Hepatocyte (in vitro differentiated cells): ENCODE measurements at regions not wholly inside any gene's neighbourhood (a gene's known extent, or its start where the extent isn't known, plus 50 kb on each side); places are given as distances from the start of the nearest gene placed in this dataset.

Source experiments
- DNase-seq: peaks from one replicate; pipeline ENCODE4 v3.0.0-alpha.2; 2016; ENCODE audit warnings: low spot score
- H2AFZ ChIP-seq: fragments of 200-600 bp; sonication (generic); 2 replicates; pipeline ENCODE4 v1.6.0; 2016; ENCODE audit warnings: antibody characterized with exemption, mild to moderate bottlenecking
- H3K27ac ChIP-seq: fragments of 200-600 bp; sonication (generic); 2 replicates; pipeline ENCODE4 v1.5.1; 2016; ENCODE audit warnings: mild to moderate bottlenecking
- H3K27me3 ChIP-seq: fragments of 200-600 bp; sonication (generic); 2 replicates; pipeline ENCODE4 v1.6.1; 2016
- H3K36me3 ChIP-seq: fragments of 200-600 bp; sonication (generic); replicated peaks from 2 replicates; pipeline ENCODE4 v1.5.1; 2016; ENCODE audit warnings: low read depth; ENCODE audit not compliant: insufficient read depth
- H3K4me1 ChIP-seq: fragments of 200-600 bp; sonication (generic); 2 replicates; pipeline ENCODE4 v1.5.1; 2016; ENCODE audit warnings: mild to moderate bottlenecking, moderate library complexity; ENCODE audit not compliant: insufficient read depth
- H3K4me2 ChIP-seq: fragments of 200-600 bp; sonication (generic); 2 replicates; pipeline ENCODE4 v1.6.0; 2016
- H3K4me3 ChIP-seq: fragments of 200-600 bp; sonication (generic); 2 replicates; pipeline ENCODE4 v1.5.1; 2016; ENCODE audit warnings: mild to moderate bottlenecking
- H3K79me2 ChIP-seq: fragments of 200-600 bp; sonication (generic); 2 replicates; pipeline ENCODE4 v1.6.0; 2017; ENCODE audit warnings: mild to moderate bottlenecking
- H3K9me2 ChIP-seq: fragments of 200-600 bp; sonication (generic); replicated peaks from 2 replicates; pipeline ENCODE4 v1.6.0; 2017; ENCODE audit warnings: mild to moderate bottlenecking; ENCODE audit not compliant: insufficient read depth
- H3K9me3 ChIP-seq: fragments of 200-600 bp; sonication (generic); 2 replicates; pipeline ENCODE4 v1.5.1; 2016; ENCODE audit warnings: low read depth, mild to moderate bottlenecking
- H4K20me1 ChIP-seq: fragments of 200-600 bp; sonication (generic); 2 replicates; pipeline ENCODE4 v1.6.0; 2016; ENCODE audit warnings: mild to moderate bottlenecking; ENCODE audit not compliant: insufficient read depth, poor library complexity, severe bottlenecking
- EZH2 ChIP-seq: fragments of 200-600 bp; sonication (generic); IDR thresholded peaks from 2 replicates; pipeline ENCODE4 v1.6.1; 2016; ENCODE audit warnings: antibody characterized with exemption, mild to moderate bottlenecking, borderline replicate concordance
- EZH2phosphoT487 ChIP-seq: fragments of 200-600 bp; sonication (generic); IDR thresholded peaks from one replicate; pipeline ENCODE4 v1.6.1; 2018; ENCODE audit warnings: antibody characterized with exemption, mild to moderate bottlenecking, low read depth, moderate library complexity; ENCODE audit not compliant: unreplicated experiment, severe bottlenecking
- WGBS: methylation state at CpG from one replicate; pipeline ENCODE4 v1.1.6; 2016; ENCODE audit warnings: low lambda C conversion rate; ENCODE audit errors: missing lambda C conversion rate; 5-methylcytosine and 5-hydroxymethylcytosine counted together
- TF ChIP-seq, protein P1 (sequence below): fragments of 200-600 bp; sonication (generic); IDR thresholded peaks from 2 replicates; pipeline ENCODE4 v1.5.1; 2016; ENCODE audit warnings: antibody characterized with exemption, mild to moderate bottlenecking; ENCODE audit not compliant: poor library complexity

- Histone ChIP-seq H3K4me3 (no peak overlapping the region), H3K27me3 (no peaks in the 10 kb centered on the region), H3K79me2 (no peaks in the 10 kb centered on the region), H3K4me2 (no peak overlapping the region), H3K36me3 (no peaks in the 10 kb centered on the region), H3K9me2 (no peaks in the 10 kb centered on the region), H4K20me1 (no peaks in the 10 kb centered on the region), H2AFZ (no peak overlapping the region), H3K9me3 (no peaks in the 10 kb centered on the region), H3K4me1 (no peaks in the 10 kb centered on the region), H3K27ac (no peak overlapping the region)
- TF ChIP-seq EZH2phosphoT487: no peak
- TF ChIP-seq, protein P1, sequence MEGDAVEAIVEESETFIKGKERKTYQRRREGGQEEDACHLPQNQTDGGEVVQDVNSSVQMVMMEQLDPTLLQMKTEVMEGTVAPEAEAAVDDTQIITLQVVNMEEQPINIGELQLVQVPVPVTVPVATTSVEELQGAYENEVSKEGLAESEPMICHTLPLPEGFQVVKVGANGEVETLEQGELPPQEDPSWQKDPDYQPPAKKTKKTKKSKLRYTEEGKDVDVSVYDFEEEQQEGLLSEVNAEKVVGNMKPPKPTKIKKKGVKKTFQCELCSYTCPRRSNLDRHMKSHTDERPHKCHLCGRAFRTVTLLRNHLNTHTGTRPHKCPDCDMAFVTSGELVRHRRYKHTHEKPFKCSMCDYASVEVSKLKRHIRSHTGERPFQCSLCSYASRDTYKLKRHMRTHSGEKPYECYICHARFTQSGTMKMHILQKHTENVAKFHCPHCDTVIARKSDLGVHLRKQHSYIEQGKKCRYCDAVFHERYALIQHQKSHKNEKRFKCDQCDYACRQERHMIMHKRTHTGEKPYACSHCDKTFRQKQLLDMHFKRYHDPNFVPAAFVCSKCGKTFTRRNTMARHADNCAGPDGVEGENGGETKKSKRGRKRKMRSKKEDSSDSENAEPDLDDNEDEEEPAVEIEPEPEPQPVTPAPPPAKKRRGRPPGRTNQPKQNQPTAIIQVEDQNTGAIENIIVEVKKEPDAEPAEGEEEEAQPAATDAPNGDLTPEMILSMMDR: no peak
- TF ChIP-seq EZH2: no peak
- DNase-seq: no peak
- WGBS: 83% methylated on average over 1 of the region's 1 CpG
Measured at GRCh38 chr11:28627690-28628255, 519.6 kb downstream of the METTL15 start.

- H3K4me1 ChIP-seq: no peaks in the 10 kb centered on the region
- no peaks in the 10 kb centered on the region for H3K36me3 ChIP-seq
- TF ChIP-seq EZH2phosphoT487 (no peak), EZH2 (no peak)
- TF ChIP-seq, protein P1: no peak
- H3K79me2 ChIP-seq: no peaks in the 10 kb centered on the region
- no peak overlapping the region for H3K4me3 ChIP-seq
- H4K20me1 ChIP-seq: no peaks in the 10 kb centered on the region
- H3K27me3 ChIP-seq: no peaks in the 10 kb centered on the region
- no peaks in the 10 kb centered on the region for H3K9me2 ChIP-seq
- no peak overlapping the region for H3K27ac ChIP-seq
- no peaks in the 10 kb centered on the region for H3K9me3 ChIP-seq
- H3K4me2 ChIP-seq: no peak overlapping the region
- DNase-seq: no peak
- no peak overlapping the region for H2AFZ ChIP-seq
Measured at GRCh38 chr11:28625532-28625931, 517.3 kb downstream of the METTL15 start.

DNA sequence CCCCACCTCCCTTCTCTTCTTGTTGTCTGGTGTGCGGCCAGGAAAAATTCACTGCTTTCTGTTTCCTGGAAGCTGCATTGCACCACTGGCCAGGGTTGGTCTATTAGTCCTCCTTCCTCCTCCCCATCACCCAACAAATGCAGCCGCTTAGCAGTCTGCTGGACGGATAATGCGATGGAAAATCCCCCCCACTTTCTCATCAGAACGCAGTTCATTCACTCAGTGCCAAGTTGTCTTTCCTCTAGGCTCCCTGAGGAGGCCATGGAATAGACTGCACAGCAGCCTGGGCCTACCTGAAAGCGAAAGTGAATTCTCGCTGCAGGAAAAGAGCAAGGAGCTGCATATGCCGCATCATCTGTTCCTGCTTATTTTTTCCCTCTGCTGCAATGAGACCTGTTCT, 513.6 kb downstream of the METTL15 start:
- Histone ChIP-seq H3K4me3 (no peak overlapping the region), H3K4me1 (peaks cover 3% of the 10 kb centered on the region), H3K4me2 (no peak overlapping the region)

More for the DNA sequence above, 513.6 kb downstream of the METTL15 start:
- no peaks in the 10 kb centered on the region for H3K79me2 ChIP-seq
- H2AFZ ChIP-seq: no peak overlapping the region
- H3K9me2 ChIP-seq: no peaks in the 10 kb centered on the region
- no peak overlapping the region for H3K27ac ChIP-seq
- TF ChIP-seq, protein P1: no peak
- TF ChIP-seq EZH2: no peak
- no peak for TF ChIP-seq EZH2phosphoT487
- H3K27me3 ChIP-seq: no peaks in the 10 kb centered on the region
- no peaks in the 10 kb centered on the region for H3K9me3 ChIP-seq
- 86% methylated on average over 8 of the region's 8 CpGs for WGBS
- DNase-seq: no peak
- no peaks in the 10 kb centered on the region for H4K20me1 ChIP-seq
- no peaks in the 10 kb centered on the region for H3K36me3 ChIP-seq
